ENCODE measurements at regions not wholly inside any gene's neighbourhood (a gene's known extent, or its start where the extent isn't known, plus 50 kb on each side); places are given as distances from the start of the nearest gene placed in this dataset.

- TF ChIP-seq CTCF (IDR thresholded peaks at IDR 0.05; ENCODE audit: low read depth, low read length, poor library complexity, severe bottlenecking): no peak
- TF ChIP-seq EZH2phosphoT487 (IDR thresholded peaks at IDR 0.05; ENCODE audit: borderline replicate concordance, low read length): no peak
Measured at GRCh38 chr9:26358836-26359235, 533.8 kb downstream of the CAAP1 start.
